A549 (cell line): ENCODE measurements at regions not wholly inside any gene's neighbourhood (a gene's known extent, or its start where the extent isn't known, plus 50 kb on each side); places are given as distances from the start of the nearest gene placed in this dataset.
"Not testable (repeated sequence)": the region's sequence is repeated elsewhere in the genome, so short reads cannot be mapped to it uniquely, and the experiment has no call there.

Experiments
- CTCF ChIP-seq: fragments of >200 bp; sonication (Bioruptor Twin); formaldehyde crosslinking; IDR thresholded peaks from 3 replicates; pipeline ENCODE4 v1.5.1; 2016
- FOSB ChIP-seq: fragments of 250-450 bp; sonication (Bioruptor Pico); IDR thresholded peaks from 2 replicates; pipeline ENCODE4 v1.5.0; 2020; ENCODE audit warnings: mild to moderate bottlenecking, moderate library complexity
- KDM5A ChIP-seq: fragments of 200-600 bp; sonication (generic); IDR thresholded peaks from 2 replicates; pipeline ENCODE4 v1.6.1; 2016; ENCODE audit warnings: antibody characterized with exemption, mild to moderate bottlenecking
- MYC ChIP-seq: IDR thresholded peaks from 2 replicates; pipeline ENCODE4 v1.6.1; 2012; ENCODE audit warnings: mild to moderate bottlenecking, inconsistent platforms, low read length, improper control_type of control experiment, borderline replicate concordance
- POLR2A ChIP-seq: IDR thresholded peaks from 2 replicates; pipeline ENCODE4 v1.6.1; 2012; ENCODE audit warnings: mild to moderate bottlenecking, low read length
- RAD21 ChIP-seq, 2 experiments: fragments of >200 bp in 1 of 2; sonication (Bioruptor Twin) in 1 of 2; formaldehyde crosslinking in 1 of 2; IDR thresholded peaks in 1 of 2; conservative IDR thresholded peaks in 1 of 2; 2 replicates in 1 of 2; 3 replicates in 1 of 2; pipeline ENCODE4 v1.6.1; 2012 to 2018; ENCODE audit warnings: inconsistent platforms in 1 of 2
- RCOR1 ChIP-seq: fragments of 150-350 bp; IDR thresholded peaks from 2 replicates; pipeline ENCODE4 v1.6.1; 2014; ENCODE audit warnings: antibody characterized with exemption, low read length, low read depth
- REST ChIP-seq: fragments of 200-600 bp; sonication (generic); IDR thresholded peaks from 2 replicates; pipeline ENCODE4 v1.6.1; 2016; ENCODE audit warnings: antibody characterized with exemption, mild to moderate bottlenecking, moderate library complexity

- not testable (repeated sequence) for TF ChIP-seq RCOR1; KDM5A; MYC; POLR2A; REST; RAD21 (conservative IDR thresholded peaks at IDR 0.05 in 1 of 2, IDR thresholded peaks at IDR 0.05 in 1 of 2); CTCF; FOSB
Measured at GRCh38 chr16:21422824-21423223, 144.7 kb upstream of the CRYM start.
